ENCODE measurements at regions not wholly inside any gene's neighbourhood (a gene's known extent, or its start where the extent isn't known, plus 50 kb on each side); places are given as distances from the start of the nearest gene placed in this dataset.

DNA sequence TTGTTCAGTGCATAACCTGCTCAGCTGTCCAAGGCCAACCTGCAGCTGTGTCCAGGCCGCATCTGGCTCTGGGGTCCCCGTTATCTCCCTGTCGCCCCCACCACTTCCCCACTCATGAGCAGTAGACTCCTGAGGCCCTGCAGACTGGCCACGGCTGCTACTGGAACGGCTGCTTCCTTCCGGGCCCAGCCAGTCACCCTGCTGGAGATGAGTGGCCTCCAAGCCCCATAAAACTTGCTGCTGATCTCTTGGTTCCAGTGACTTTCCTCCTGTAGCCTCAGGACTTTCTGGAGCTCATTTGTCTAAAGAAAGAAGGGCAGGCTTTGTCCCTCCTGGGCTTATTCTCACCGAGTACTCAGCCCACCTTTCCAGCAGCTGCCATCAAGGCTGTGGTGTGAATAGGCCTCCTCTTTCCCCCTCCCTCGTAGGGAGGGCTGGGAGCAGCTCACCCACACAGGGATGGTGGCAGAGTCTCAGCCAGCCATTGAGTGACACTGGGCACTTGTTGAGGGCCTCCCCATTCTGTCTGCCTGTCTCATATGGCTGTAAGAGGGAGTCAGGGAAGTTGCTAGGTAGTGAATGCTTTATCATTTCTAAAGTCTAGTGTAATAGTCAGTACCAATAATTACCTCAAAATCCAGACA is 257.3 kb downstream of the MYCN start:
- H3K23ac ChIP-seq (ENCODE audit: insufficient read length): no peak overlapping the region
- H3K14ac ChIP-seq (ENCODE audit: insufficient read length): no peak overlapping the region
- H3K36me3 ChIP-seq (ENCODE audit: control insufficient read depth in 2 of 4, insufficient read depth in 4 of 4, low read length in 3 of 4): no peaks in the 10 kb centered on the region
- H2BK20ac ChIP-seq (ENCODE audit: low read length): no peak overlapping the region
- no peak overlapping the region for H3K4me2 ChIP-seq (ENCODE audit: insufficient read depth in 1 of 2, low read depth in 2 of 2, low read length in 2 of 2)
- H3K9me3 ChIP-seq (ENCODE audit: insufficient read depth in 2 of 2, low read depth in 1 of 2, low read length in 1 of 2): no peaks in the 10 kb centered on the region
- H3K27ac ChIP-seq (ENCODE audit: low read depth, low read length): no peak overlapping the region
- no peak overlapping the region for H3K56ac ChIP-seq (replicated peaks; ENCODE audit: insufficient read length, low read depth, low read length)
- H2BK12ac ChIP-seq (ENCODE audit: low read depth, low read length): no peak overlapping the region
- no peak overlapping the region for H4K91ac ChIP-seq (replicated peaks; ENCODE audit: insufficient read length, low read length)
- H3K4me3 ChIP-seq (ENCODE audit: extremely low read depth in 1 of 4, insufficient read depth in 2 of 4, low read depth in 3 of 4, low read length in 4 of 4): no peak overlapping the region
- TF ChIP-seq, protein P1, sequence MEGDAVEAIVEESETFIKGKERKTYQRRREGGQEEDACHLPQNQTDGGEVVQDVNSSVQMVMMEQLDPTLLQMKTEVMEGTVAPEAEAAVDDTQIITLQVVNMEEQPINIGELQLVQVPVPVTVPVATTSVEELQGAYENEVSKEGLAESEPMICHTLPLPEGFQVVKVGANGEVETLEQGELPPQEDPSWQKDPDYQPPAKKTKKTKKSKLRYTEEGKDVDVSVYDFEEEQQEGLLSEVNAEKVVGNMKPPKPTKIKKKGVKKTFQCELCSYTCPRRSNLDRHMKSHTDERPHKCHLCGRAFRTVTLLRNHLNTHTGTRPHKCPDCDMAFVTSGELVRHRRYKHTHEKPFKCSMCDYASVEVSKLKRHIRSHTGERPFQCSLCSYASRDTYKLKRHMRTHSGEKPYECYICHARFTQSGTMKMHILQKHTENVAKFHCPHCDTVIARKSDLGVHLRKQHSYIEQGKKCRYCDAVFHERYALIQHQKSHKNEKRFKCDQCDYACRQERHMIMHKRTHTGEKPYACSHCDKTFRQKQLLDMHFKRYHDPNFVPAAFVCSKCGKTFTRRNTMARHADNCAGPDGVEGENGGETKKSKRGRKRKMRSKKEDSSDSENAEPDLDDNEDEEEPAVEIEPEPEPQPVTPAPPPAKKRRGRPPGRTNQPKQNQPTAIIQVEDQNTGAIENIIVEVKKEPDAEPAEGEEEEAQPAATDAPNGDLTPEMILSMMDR (IDR thresholded peaks at IDR 0.05; ENCODE audit: control extremely low read depth in 1 of 3, insufficient read depth in 1 of 3, low read depth in 1 of 3, low read length in 3 of 3): no peak
- TF ChIP-seq HDAC2 (IDR thresholded peaks at IDR 0.05; ENCODE audit: borderline replicate concordance in 1 of 2, low read depth in 2 of 2, low read length in 2 of 2): no peak
- no peak overlapping the region for H3K4ac ChIP-seq (replicated peaks; ENCODE audit: insufficient read length, low read depth, low read length)
- H4K8ac ChIP-seq (ENCODE audit: extremely low read depth, insufficient read depth, low read length): no peak overlapping the region
- whole genome bisulfite sequencing, 2 experiments (ENCODE audit: extremely low coverage in 1 of 2, insufficient coverage in 1 of 2, insufficient read length in 1 of 2, insufficient replicate concordance in 2 of 2, low coverage in 1 of 2, low lambda C conversion rate in 2 of 2, missing lambda C conversion rate in 1 of 2): 83% methylated on average over 8 of the region's 8 CpGs; no CpG with 5 or more reads in 1 of the 2 experiments
- H3K27me3 ChIP-seq (replicated peaks in 1 of 4; ENCODE audit: control insufficient read depth in 3 of 4, extremely low read depth in 1 of 4, insufficient read depth in 3 of 4, low read length in 3 of 4): no peaks in the 10 kb centered on the region
- no peak overlapping the region for H3K9ac ChIP-seq (replicated peaks in 1 of 4; ENCODE audit: extremely low read depth in 1 of 4, low read depth in 3 of 4, low read length in 3 of 4)
- FAIRE-seq (no peak), DNase-seq (ENCODE audit: low read depth in 1 of 2, low spot score in 2 of 2) (no peak)
- H3K79me2 ChIP-seq (ENCODE audit: control insufficient read depth in 1 of 2, insufficient read depth in 2 of 2, low read length in 2 of 2): no peaks in the 10 kb centered on the region
- no peaks in the 10 kb centered on the region for H3K79me1 ChIP-seq (ENCODE audit: low read depth, low read length)
- peak overlapping the region; percentile 33; the same call in 1 of the 2 replicates for H2AFZ ChIP-seq (ENCODE audit: low read length)
- no peak overlapping the region for H2BK15ac ChIP-seq (ENCODE audit: low read length)
- POLR2A ChIA-PET (ENCODE audit: partially characterized antibody): no interaction called here
- CTCF ChIA-PET (ENCODE audit: partially characterized antibody): interaction anchor here (0.6 to 1.9 kb wide), 4 partner anchors 13 to 290 kb away, joined by 3 to 5 read pairs (median 4); no protein-coding TSS in a partner anchor
- H3K4me1 ChIP-seq (replicated peaks in 1 of 4; ENCODE audit: control insufficient read depth in 3 of 4, insufficient read depth in 4 of 4, low read length in 3 of 4): peaks cover 0 to 1% (median 0%) of the 10 kb centered on the region in 4 experiments; a peak in 3 of 7 replicates
- H4K20me1 ChIP-seq (replicated peaks in 1 of 2; ENCODE audit: control insufficient read depth in 1 of 2, insufficient read depth in 2 of 2, low read length in 2 of 2): no peaks in the 10 kb centered on the region
- no peak overlapping the region for H2BK120ac ChIP-seq (replicated peaks; ENCODE audit: low read depth, low read length)
- no peak overlapping the region for H3K18ac ChIP-seq (ENCODE audit: extremely low read depth, low read length)
- H3K23me2 ChIP-seq (ENCODE audit: low read depth, low read length): no peaks in the 10 kb centered on the region
- no peak overlapping the region for H4K5ac ChIP-seq (ENCODE audit: insufficient read length, low read depth, low read length)
- H2AK5ac ChIP-seq (ENCODE audit: low read depth, low read length): no peak overlapping the region
- H2BK5ac ChIP-seq (ENCODE audit: low read depth, low read length): no peak overlapping the region

Measured in H1 (cell line).